ENCODE measurements at regions not wholly inside any gene's neighbourhood (a gene's known extent, or its start where the extent isn't known, plus 50 kb on each side); places are given as distances from the start of the nearest gene placed in this dataset.

- H3K4me1 ChIP-seq (ENCODE audit: control insufficient read depth in 2 of 2, insufficient read depth in 2 of 2, low read length in 1 of 2), result no peaks in the 10 kb centered on the region
- WGBS, 2 donors, result 38 to 51% methylated on average over 1 of the region's 1 CpG
- H3K4me3 ChIP-seq (ENCODE audit: low read depth in 1 of 2, low read length in 2 of 2), result no peak overlapping the region
Measured at GRCh38 chr11:116431842-116432241, 340.9 kb downstream of the BUD13 start.

GRCh38 chr11:116428638-116428975 is 344.2 kb downstream of the BUD13 start:
- Histone ChIP-seq H3K27ac (ENCODE audit: low read depth in 2 of 2, low read length in 1 of 2) (no peak overlapping the region), H3K4me3 (ENCODE audit: low read depth in 1 of 2, low read length in 2 of 2) (no peak overlapping the region), H3K36me3 (ENCODE audit: control insufficient read depth in 2 of 2, insufficient read depth in 2 of 2, low read length in 1 of 2) (no peaks in the 10 kb centered on the region), H3K4me1 (ENCODE audit: control insufficient read depth in 2 of 2, insufficient read depth in 2 of 2, low read length in 1 of 2) (no peaks in the 10 kb centered on the region), H3K27me3 (ENCODE audit: control insufficient read depth in 1 of 2, insufficient read depth in 2 of 2, low read length in 2 of 2) (no peaks in the 10 kb centered on the region), H3K9me3 (ENCODE audit: control insufficient read depth in 2 of 2, insufficient read depth in 1 of 2, low read depth in 1 of 2, low read length in 1 of 2) (no peaks in the 10 kb centered on the region)
- WGBS, 2 donors, result 75 to 81% methylated on average over 6 of the region's 6 CpGs

More at GRCh38 chr11:116431842-116432241, 340.9 kb downstream of the BUD13 start:
- peaks cover 0 to 3% of the 10 kb centered on the region in 2 donors for H3K27me3 ChIP-seq (ENCODE audit: control insufficient read depth in 1 of 2, insufficient read depth in 2 of 2, low read length in 2 of 2)
- H3K9me3 ChIP-seq (ENCODE audit: control insufficient read depth in 2 of 2, insufficient read depth in 1 of 2, low read depth in 1 of 2, low read length in 1 of 2), result peaks cover 0 to 2% of the 10 kb centered on the region in 2 donors
- no peak overlapping the region for H3K27ac ChIP-seq (ENCODE audit: low read depth in 2 of 2, low read length in 1 of 2)
- H3K36me3 ChIP-seq (ENCODE audit: control insufficient read depth in 2 of 2, insufficient read depth in 2 of 2, low read length in 1 of 2), result no peaks in the 10 kb centered on the region

GRCh38 chr11:116427903-116428637 is 344.7 kb downstream of the BUD13 start:
- no peaks in the 10 kb centered on the region for H3K36me3 ChIP-seq (ENCODE audit: control insufficient read depth in 2 of 2, insufficient read depth in 2 of 2, low read length in 1 of 2)
- 34 to 46% methylated on average over 11 of the region's 11 CpGs for WGBS, 2 donors
- no peaks in the 10 kb centered on the region for H3K27me3 ChIP-seq (ENCODE audit: control insufficient read depth in 1 of 2, insufficient read depth in 2 of 2, low read length in 2 of 2)
- no peak overlapping the region for H3K27ac ChIP-seq (ENCODE audit: low read depth in 2 of 2, low read length in 1 of 2)
- H3K4me1 ChIP-seq (ENCODE audit: control insufficient read depth in 2 of 2, insufficient read depth in 2 of 2, low read length in 1 of 2), result no peaks in the 10 kb centered on the region
- no peak overlapping the region for H3K4me3 ChIP-seq (ENCODE audit: low read depth in 1 of 2, low read length in 2 of 2)
- H3K9me3 ChIP-seq (ENCODE audit: control insufficient read depth in 2 of 2, insufficient read depth in 1 of 2, low read depth in 1 of 2, low read length in 1 of 2), result no peaks in the 10 kb centered on the region

GRCh38 chr11:116427337-116427902 is 345.4 kb downstream of the BUD13 start:
- H3K36me3 ChIP-seq (ENCODE audit: control insufficient read depth in 2 of 2, insufficient read depth in 2 of 2, low read length in 1 of 2), result no peaks in the 10 kb centered on the region

GRCh38 chr11:116426761-116427160 is 346.0 kb downstream of the BUD13 start:
- Histone ChIP-seq H3K9me3 (ENCODE audit: control insufficient read depth in 2 of 2, insufficient read depth in 1 of 2, low read depth in 1 of 2, low read length in 1 of 2) (no peaks in the 10 kb centered on the region), H3K27me3 (ENCODE audit: control insufficient read depth in 1 of 2, insufficient read depth in 2 of 2, low read length in 2 of 2) (no peaks in the 10 kb centered on the region), H3K4me3 (ENCODE audit: low read depth in 1 of 2, low read length in 2 of 2) (no peak overlapping the region), H3K36me3 (ENCODE audit: control insufficient read depth in 2 of 2, insufficient read depth in 2 of 2, low read length in 1 of 2) (no peaks in the 10 kb centered on the region), H3K4me1 (ENCODE audit: control insufficient read depth in 2 of 2, insufficient read depth in 2 of 2, low read length in 1 of 2) (no peaks in the 10 kb centered on the region), H3K27ac (ENCODE audit: low read depth in 2 of 2, low read length in 1 of 2) (no peak overlapping the region)
- WGBS, 2 donors, result 63 to 72% methylated on average over 1 of the region's 1 CpG

More at GRCh38 chr11:116427337-116427902, 345.4 kb downstream of the BUD13 start:
- WGBS, 2 donors, result 44 to 58% methylated on average over 3 of the region's 3 CpGs
- no peaks in the 10 kb centered on the region for H3K9me3 ChIP-seq (ENCODE audit: control insufficient read depth in 2 of 2, insufficient read depth in 1 of 2, low read depth in 1 of 2, low read length in 1 of 2)
- H3K27me3 ChIP-seq (ENCODE audit: control insufficient read depth in 1 of 2, insufficient read depth in 2 of 2, low read length in 2 of 2), result no peaks in the 10 kb centered on the region
- H3K4me3 ChIP-seq (ENCODE audit: low read depth in 1 of 2, low read length in 2 of 2), result no peak overlapping the region
- no peaks in the 10 kb centered on the region for H3K4me1 ChIP-seq (ENCODE audit: control insufficient read depth in 2 of 2, insufficient read depth in 2 of 2, low read length in 1 of 2)
- H3K27ac ChIP-seq (ENCODE audit: low read depth in 2 of 2, low read length in 1 of 2), result no peak overlapping the region

GRCh38 chr11:116424615-116425261 is 348.0 kb downstream of the BUD13 start:
- Histone ChIP-seq H3K9me3 (ENCODE audit: control insufficient read depth in 2 of 2, insufficient read depth in 1 of 2, low read depth in 1 of 2, low read length in 1 of 2) (no peaks in the 10 kb centered on the region), H3K4me1 (ENCODE audit: control insufficient read depth in 2 of 2, insufficient read depth in 2 of 2, low read length in 1 of 2) (no peaks in the 10 kb centered on the region), H3K27me3 (ENCODE audit: control insufficient read depth in 1 of 2, insufficient read depth in 2 of 2, low read length in 2 of 2) (no peaks in the 10 kb centered on the region), H3K36me3 (ENCODE audit: control insufficient read depth in 2 of 2, insufficient read depth in 2 of 2, low read length in 1 of 2) (no peaks in the 10 kb centered on the region), H3K4me3 (ENCODE audit: low read depth in 1 of 2, low read length in 2 of 2) (no peak overlapping the region), H3K27ac (ENCODE audit: low read depth in 2 of 2, low read length in 1 of 2) (no peak overlapping the region)
- WGBS, 2 donors, result 64 to 77% methylated on average over 4 of the region's 4 CpGs

GRCh38 chr11:116422956-116423600 is 349.7 kb downstream of the BUD13 start:
- H3K4me3 ChIP-seq (ENCODE audit: low read depth in 1 of 2, low read length in 2 of 2), result no peak overlapping the region
- no peaks in the 10 kb centered on the region for H3K27me3 ChIP-seq (ENCODE audit: control insufficient read depth in 1 of 2, insufficient read depth in 2 of 2, low read length in 2 of 2)
- 77 to 81% methylated on average over 6 of the region's 6 CpGs for WGBS, 2 donors
- no peaks in the 10 kb centered on the region for H3K9me3 ChIP-seq (ENCODE audit: control insufficient read depth in 2 of 2, insufficient read depth in 1 of 2, low read depth in 1 of 2, low read length in 1 of 2)
- H3K27ac ChIP-seq (ENCODE audit: low read depth in 2 of 2, low read length in 1 of 2), result no peak overlapping the region
- H3K4me1 ChIP-seq (ENCODE audit: control insufficient read depth in 2 of 2, insufficient read depth in 2 of 2, low read length in 1 of 2), result no peaks in the 10 kb centered on the region
- H3K36me3 ChIP-seq (ENCODE audit: control insufficient read depth in 2 of 2, insufficient read depth in 2 of 2, low read length in 1 of 2), result no peaks in the 10 kb centered on the region

- Histone ChIP-seq H3K27ac (ENCODE audit: low read depth in 2 of 2, low read length in 1 of 2) (no peak overlapping the region), H3K4me3 (ENCODE audit: low read depth in 1 of 2, low read length in 2 of 2) (no peak overlapping the region), H3K9me3 (ENCODE audit: control insufficient read depth in 2 of 2, insufficient read depth in 1 of 2, low read depth in 1 of 2, low read length in 1 of 2) (no peaks in the 10 kb centered on the region), H3K36me3 (ENCODE audit: control insufficient read depth in 2 of 2, insufficient read depth in 2 of 2, low read length in 1 of 2) (no peaks in the 10 kb centered on the region), H3K27me3 (ENCODE audit: control insufficient read depth in 1 of 2, insufficient read depth in 2 of 2, low read length in 2 of 2) (no peaks in the 10 kb centered on the region), H3K4me1 (ENCODE audit: control insufficient read depth in 2 of 2, insufficient read depth in 2 of 2, low read length in 1 of 2) (no peaks in the 10 kb centered on the region)
Measured at GRCh38 chr11:116422556-116422955, 350.2 kb downstream of the BUD13 start.

- Histone ChIP-seq H3K4me1 (ENCODE audit: control insufficient read depth in 2 of 2, insufficient read depth in 2 of 2, low read length in 1 of 2) (no peaks in the 10 kb centered on the region), H3K27me3 (ENCODE audit: control insufficient read depth in 1 of 2, insufficient read depth in 2 of 2, low read length in 2 of 2) (no peaks in the 10 kb centered on the region), H3K36me3 (ENCODE audit: control insufficient read depth in 2 of 2, insufficient read depth in 2 of 2, low read length in 1 of 2) (no peaks in the 10 kb centered on the region), H3K4me3 (ENCODE audit: low read depth in 1 of 2, low read length in 2 of 2) (no peak overlapping the region), H3K27ac (ENCODE audit: low read depth in 2 of 2, low read length in 1 of 2) (no peak overlapping the region), H3K9me3 (ENCODE audit: control insufficient read depth in 2 of 2, insufficient read depth in 1 of 2, low read depth in 1 of 2, low read length in 1 of 2) (no peaks in the 10 kb centered on the region)
- 67 to 69% methylated on average over 15 to 16 of the region's 16 CpGs for whole genome bisulfite sequencing, 2 donors
Measured at GRCh38 chr11:116421529-116422185, 351.1 kb downstream of the BUD13 start.
